T-helper 2 cell (primary cell): ENCODE measurements at regions not wholly inside any gene's neighbourhood (a gene's known extent, or its start where the extent isn't known, plus 50 kb on each side); places are given as distances from the start of the nearest gene placed in this dataset.
"Not testable (repeated sequence)": the region's sequence is repeated elsewhere in the genome, so short reads cannot be mapped to it uniquely, and the experiment has no call there.

Experiments used
- DNase-seq, 5 experiments: peaks; one replicate each; pipeline versions ENCODE4 v3.0.0 to v3.0.0-alpha.2; 2012 to 2022

DNA sequence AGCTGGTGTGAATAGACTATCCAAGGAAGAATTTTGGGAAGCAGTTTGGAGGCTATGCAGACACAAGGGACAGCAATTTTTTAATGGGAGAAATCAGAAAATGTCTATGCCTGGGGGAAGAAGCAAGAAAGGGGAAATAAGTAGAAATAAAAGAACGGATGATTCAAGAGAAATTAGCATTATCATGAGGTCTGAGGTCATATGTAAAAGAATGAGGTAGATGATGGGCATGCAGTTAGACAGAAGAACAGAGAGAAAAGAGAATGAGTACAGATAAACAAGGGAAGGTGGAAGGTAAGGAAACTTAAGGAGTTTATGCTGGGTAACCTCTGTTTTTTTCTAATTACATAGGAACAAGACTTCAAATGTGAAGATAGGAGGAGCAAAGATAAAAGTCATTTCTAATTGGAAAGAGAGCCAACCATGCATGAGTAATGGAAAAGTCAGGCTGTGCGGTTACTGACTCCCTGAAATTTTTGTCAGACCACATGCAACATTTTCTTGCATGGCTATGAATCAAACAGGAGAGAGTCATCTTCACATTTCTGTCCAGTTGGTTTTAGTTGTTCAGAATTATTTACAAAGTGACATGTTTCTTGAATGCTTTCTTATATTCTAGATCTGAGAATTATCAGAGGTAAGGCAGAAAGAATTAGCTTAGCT is 101.0 kb upstream of the PIK3R1 start:
- no peak for DNase-seq

DNA sequence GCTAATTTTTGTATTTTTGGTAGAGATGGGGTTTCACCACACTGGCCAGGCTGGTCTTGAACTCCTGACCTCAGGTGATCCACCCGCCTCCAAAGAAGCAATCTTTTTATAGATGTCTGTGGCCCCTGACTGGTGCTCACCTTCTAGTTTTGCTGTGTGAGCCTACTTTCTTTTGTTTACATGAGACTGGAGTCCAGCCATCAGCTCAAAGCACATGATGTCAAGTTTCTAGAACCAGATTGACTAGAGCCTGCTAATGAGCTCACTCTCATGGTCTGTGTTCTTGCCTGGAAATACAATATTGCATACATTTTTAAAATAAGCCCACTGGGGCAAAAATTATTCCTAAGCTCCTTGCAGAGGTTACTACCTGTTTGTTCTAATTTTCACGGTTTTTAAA is 102.9 kb upstream of the PIK3R1 start:
- DNase-seq: no peak

DNA sequence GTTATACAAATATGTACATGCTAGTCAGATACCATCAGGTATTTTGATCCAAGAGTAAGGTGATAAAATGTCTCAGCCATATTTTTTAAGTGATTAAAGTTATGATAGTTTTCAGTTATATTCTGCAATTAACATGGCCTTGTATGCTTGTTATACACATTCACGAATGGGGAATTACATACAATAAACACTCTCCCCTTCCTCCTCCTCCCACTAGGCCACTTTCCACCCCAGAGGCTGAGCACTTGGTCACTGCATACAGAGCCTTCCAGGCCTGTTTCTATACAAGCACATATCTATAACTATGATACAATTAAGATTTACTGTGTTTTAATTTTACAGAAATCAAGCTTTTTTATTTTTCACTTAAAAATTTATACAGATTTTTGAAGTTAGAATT is 104.7 kb upstream of the PIK3R1 start:
- DNase-seq: no peak

DNA sequence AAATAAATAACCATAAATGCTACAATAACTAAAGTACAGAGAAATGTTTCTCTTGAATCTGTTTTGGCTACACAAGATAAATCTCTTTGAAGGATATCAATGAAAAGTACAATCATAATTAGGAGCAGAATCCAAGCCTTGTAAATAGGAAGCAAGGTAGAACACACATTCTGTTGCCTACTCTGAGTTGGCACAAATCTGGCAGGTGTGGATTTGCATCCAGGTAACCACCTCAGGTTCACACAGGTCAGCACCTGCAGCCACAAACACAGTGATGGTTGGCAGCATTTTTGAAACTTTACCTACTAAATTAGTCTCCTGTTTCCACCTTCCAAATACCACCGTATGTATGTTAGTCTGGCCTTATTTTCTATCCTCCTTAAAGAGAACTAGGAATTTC is 105.3 kb upstream of the PIK3R1 start:
- DNase-seq: no peak

- DNase-seq: not testable (repeated sequence)
These were observed 111.3 kb upstream of the PIK3R1 start for GRCh38 chr5:68104217-68104616.

GRCh38 chr5:68103297-68103696 is 112.3 kb upstream of the PIK3R1 start:
- DNase-seq: not testable (repeated sequence)

- no peak for DNase-seq
These were observed 116.2 kb upstream of the PIK3R1 start for GRCh38 chr5:68099327-68099726.

- no peak for DNase-seq
These were observed 121.9 kb upstream of the PIK3R1 start for GRCh38 chr5:68093455-68094159.

DNA sequence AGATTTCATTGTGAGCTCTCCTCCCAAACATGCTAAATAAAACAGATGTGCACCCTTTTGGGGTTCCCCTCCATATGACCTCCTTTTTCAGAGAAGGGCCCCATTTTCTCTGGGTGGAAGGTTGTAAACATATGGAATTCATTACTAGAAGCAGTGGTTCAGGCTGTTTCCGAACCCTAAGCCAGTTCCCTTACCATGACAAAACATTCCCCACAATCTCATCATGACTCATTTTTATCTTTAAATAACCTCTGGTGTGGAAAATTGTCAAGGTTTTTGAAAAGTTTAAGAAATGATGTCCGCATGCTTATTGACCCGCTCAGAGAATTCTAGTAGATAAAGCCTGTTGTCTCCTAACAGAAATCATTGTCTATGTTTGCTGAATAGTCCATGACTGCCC is 127.3 kb upstream of the PIK3R1 start:
- no peak for DNase-seq

DNA sequence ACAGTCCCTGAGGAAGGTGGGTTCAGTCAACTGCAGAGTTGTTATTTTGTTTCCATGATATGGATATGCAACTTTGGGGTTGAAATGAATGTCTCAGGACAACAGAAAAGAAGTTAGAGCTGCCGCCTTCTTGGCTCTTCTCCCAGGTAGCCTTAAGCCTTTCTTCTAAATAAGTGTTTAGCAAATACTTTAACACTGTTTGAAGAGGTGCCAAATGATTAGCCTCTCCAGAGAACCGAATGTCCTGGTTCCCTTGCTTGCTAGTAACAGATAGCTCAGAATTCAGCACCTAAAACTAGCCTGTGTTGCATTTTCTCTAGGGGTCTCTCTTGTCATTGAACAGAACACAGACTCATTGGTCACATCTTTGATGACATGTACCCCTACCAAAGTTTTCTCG is 127.7 kb upstream of the PIK3R1 start:
- DNase-seq: no peak

DNA sequence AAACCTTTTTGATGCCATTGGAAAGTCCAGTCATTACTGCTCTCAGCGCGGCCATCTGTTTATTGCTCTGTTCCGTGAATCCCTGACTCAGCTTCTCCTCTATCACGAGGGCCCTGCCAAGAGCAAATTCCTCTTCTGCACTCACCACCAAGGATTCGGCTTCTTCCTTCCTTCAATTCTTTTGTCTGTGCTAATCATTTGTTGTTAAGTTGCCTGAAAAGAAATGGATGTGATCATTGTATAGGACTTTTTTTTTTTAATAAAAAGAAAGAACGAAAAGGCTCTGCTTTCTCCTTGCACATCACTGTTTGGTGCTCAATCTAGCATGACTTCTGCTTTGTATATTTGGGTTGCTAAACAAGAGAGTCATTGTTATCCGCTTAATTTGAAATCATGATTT is 128.7 kb upstream of the PIK3R1 start:
- no peak for DNase-seq

GRCh38 chr5:68086439-68086838 is 129.1 kb upstream of the PIK3R1 start:
- no peak for DNase-seq

DNA sequence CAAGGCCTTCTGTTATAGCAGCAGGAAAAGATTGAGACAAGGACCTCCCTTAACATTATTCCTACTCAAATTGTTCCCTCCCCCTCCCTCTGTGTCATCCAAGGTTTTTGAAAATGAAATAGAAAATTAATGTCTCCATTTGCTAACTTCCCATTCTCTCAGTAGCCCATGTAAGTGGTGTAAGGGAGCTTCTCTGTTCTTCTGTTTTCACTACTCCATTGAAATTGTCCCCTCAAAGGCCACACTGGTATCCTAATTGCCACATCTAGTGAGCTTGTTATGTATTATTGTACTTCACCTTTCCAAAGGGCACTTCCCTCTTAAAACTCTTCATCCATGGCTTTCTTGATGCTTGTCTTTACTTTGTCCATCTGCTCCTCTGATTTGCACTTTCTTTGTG is 131.2 kb upstream of the PIK3R1 start:
- no peak for DNase-seq

DNA sequence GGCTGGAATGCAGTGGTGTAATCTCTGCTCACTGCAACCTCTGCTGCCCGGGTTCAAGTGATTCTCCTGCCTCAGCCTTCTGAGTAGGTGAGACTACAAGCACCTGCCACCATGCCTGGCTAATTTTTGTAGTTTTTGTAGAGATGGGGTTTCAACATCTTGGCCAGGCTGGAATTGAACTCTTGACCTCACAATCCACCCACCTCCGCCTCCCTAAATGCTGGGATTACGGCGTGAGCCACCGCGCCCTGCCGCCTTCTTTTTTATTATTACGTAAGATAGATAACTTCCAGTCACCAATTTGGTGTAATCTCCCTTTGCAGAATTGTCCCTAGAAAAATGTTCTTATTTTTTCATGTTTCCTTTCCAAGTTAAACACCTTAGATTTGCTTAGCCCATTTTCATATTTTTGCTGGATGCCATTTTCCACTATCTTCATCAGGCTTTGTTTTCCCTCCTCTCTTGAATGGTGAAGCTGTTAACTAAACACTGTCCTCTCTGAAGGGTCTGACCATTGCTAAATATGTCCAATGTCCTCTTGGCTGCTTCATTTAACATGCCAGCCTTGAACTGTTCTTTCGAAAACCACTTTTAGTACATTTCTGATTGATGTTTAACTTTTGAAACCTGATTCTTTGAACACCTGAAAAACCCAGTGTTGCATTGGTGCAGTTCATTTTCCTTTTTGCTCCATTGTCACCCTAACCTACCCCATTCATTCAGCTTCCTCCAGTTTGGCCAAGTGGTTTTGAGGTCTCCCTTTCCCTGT is 135.1 kb upstream of the PIK3R1 start:
- no peak for DNase-seq

DNA sequence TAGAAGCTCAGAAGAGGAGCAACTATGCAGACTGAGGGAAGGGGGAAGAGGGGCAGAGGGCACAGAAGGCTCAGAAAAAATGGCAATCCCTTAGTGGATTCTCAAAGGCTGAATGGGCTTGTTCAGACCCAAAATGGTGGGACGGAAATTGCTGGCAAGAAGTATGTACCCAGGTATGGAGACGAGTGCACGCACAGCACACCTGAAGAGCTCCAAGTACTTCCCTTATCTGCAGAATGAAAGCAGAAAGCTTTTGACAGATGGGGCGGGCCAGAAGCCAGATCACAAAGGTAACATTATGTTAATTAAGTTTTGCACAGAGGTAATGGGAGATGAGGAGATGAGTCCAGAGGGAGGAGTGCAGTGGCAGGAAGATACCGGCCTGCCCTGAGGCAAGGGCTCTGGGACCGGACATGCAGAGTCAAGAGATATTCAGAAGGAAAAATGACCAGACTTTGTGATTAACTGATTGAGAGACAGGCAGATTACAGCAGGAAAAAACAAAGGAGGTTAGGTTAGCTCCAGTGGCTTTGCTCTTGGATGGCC is 138.1 kb upstream of the PIK3R1 start:
- DNase-seq: no peak

- no peak for DNase-seq
These were observed 140.9 kb upstream of the PIK3R1 start for GRCh38 chr5:68074633-68075032.

GRCh38 chr5:68074048-68074632 is 141.4 kb upstream of the PIK3R1 start:
- no peak for DNase-seq

DNA sequence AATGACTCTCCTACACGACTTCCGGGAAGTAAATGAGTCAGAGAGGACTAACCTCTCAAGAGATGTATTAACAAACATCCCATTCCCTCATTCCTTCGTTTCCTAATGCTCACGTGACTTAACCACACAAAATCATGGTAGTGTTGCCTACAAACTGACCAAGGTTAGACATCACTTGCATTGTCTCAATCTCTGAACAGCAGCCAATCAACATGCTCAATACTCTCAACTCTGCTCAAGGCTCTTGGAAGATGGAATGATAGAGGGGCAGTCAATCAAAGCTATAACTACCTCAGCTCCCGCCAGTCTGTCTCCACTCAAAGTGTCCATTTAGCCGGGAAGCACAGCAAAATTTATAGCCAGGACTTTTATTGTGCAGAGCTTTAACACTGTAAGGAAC is 143.8 kb upstream of the PIK3R1 start:
- no peak for DNase-seq

DNA sequence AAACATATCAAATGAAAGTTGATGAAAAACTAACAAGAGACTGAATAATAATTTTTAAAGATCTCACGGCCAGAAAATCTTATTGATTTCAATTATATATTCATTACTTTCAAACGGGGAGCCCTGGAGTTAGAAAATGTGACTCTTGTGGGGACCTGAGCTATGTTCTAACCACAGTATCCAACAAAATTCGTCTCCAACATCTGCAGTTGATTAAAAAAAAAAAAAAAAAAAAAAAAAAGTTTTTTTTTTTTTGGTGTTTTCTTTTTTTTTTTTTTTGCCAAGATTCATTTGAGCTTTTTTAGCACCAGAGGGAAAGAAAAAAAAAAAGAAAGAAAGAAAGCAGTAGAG is 144.3 kb upstream of the PIK3R1 start:
- no peak for DNase-seq

DNA sequence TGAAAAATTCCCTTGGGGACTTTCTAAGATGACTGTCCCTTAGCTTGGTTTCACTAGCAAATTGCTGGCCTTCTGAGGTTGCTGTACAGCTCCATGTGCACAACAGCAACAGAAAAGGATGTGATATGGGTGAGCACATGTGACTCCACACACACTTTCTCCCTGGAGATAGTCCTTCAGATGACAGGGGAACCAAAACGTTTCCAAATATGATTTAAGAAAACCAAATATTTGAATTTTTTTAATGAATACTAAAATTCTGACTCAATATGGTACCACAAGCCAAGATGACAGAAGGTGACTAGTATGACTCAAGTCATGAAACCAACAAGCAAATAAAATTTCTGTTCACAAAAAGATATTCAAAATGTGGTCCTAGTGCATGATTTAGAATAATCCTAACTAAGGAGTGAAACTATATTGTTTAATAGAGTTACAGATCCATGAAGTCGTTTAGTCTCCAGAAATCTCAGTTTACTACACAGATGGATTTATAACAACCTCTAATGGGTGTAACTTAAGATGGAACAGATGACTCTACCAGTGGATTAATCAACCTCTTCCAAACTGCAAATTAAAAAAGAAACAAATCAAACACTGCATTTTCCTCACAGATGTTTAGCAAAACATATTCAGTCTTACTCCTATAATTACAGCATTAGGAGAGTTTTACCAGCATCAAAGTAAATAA is 144.8 kb upstream of the PIK3R1 start:
- DNase-seq: peak in 1 of 5 experiments; percentile 14

- no peak for DNase-seq
These were observed 147.5 kb upstream of the PIK3R1 start for GRCh38 chr5:68067976-68068603.

DNA sequence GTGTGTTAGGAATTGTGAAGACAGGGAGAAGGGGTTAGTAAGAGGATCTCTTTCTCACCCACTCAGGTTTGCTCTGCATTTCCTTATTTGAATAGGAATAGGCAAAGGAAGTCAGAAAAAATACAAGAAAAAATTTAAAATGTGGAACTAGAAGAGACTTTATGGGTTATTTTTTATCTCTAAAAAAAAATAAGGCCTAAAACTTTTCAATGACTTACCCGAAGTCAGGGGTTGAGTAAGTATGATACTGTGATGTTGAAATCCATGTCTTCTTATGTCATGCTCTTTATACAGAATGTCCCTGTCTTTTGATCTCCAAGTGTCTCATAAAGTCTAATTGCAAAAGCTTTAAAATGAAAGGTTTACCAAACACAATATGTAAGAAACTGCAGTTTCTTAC is 148.3 kb upstream of the PIK3R1 start:
- DNase-seq: no peak
